ENCODE measurements at regions not wholly inside any gene's neighbourhood (a gene's known extent, or its start where the extent isn't known, plus 50 kb on each side); places are given as distances from the start of the nearest gene placed in this dataset.

DNA sequence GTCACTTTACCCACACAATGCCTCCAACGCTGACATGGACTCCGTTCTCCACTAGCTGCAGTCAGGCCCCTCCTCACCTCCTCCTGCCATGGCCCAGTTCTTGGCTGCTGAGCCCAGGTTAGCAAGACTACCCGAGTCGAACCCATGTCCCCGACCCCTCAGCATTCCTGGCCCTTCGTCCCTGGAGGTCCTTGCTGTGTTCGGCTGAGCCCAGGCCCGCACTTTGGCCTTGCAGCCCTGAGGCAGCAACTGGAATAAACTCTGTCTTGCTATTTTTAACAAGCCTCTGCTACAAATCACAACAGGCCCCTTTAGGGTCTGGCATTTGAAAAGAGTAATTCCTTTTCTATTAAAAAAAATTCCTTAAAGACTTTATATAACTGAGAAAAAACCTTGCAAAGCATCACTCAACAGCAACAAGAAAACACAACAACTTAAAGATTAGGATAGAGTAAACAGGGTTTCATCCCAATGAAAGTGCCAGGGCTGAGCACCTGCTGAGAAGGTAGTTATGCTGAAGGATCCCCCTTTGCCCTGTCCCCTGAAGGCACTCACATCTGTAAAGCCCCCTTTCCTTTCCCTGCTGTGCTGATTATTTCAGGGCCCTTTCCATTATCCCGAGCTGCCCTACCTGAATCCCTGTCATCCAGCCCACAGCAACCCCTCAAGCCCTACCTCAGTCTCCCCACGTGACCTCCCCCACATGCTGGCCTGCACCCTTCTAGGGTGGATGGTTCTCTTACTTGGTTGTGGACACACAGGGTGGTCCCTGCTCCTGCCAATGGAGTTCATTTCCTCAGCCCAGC, 120.0 kb upstream of the SNTG2 start:
- DNase-seq: no peak
- no peak overlapping the region for H3K4me3 ChIP-seq (ENCODE audit: low read depth in 2 of 2, low read length in 1 of 2)
- 0 out of 2 replicates have a peak, but pooled peaks cover 5% of the 10 kb centered on the region for H3K9me3 ChIP-seq
- no peaks in the 10 kb centered on the region for H3K79me2 ChIP-seq (ENCODE audit: insufficient read depth)
- 50% methylated on average over 10 of the region's 10 CpGs for WGBS (ENCODE audit: low lambda C conversion rate)
- no peak overlapping the region for H2AFZ ChIP-seq (ENCODE audit: low read depth)
- H4K20me1 ChIP-seq (ENCODE audit: insufficient read depth): no peaks in the 10 kb centered on the region
- no peaks in the 10 kb centered on the region for H3F3A ChIP-seq (replicated peaks; ENCODE audit: insufficient read depth)
- H3K36me3 ChIP-seq (replicated peaks in 1 of 2; ENCODE audit: control insufficient read depth in 1 of 2, insufficient read depth in 2 of 2, low read length in 1 of 2): no peaks in the 10 kb centered on the region
- TF ChIP-seq POLR2AphosphoS5 (IDR thresholded peaks at IDR 0.05; ENCODE audit: low read depth, low read length): no peak
- TF ChIP-seq RFX5 (IDR thresholded peaks at IDR 0.05; ENCODE audit: low read length): no peak
- TF ChIP-seq CHD2 (IDR thresholded peaks at IDR 0.05; ENCODE audit: low read length, partially characterized antibody): no peak
- no peak for TF ChIP-seq ELF1 (IDR thresholded peaks at IDR 0.05)
- TF ChIP-seq FOSL2 (IDR thresholded peaks at IDR 0.05; ENCODE audit: borderline replicate concordance, low read depth): no peak
- no peak for TF ChIP-seq TEAD4 (IDR thresholded peaks at IDR 0.05; ENCODE audit: borderline replicate concordance, insufficient read depth)
- TF ChIP-seq FOXM1 (IDR thresholded peaks at IDR 0.05; ENCODE audit: low read depth): no peak
- TF ChIP-seq JUND (IDR thresholded peaks at IDR 0.05): no peak
- no peak for TF ChIP-seq NRF1 (IDR thresholded peaks at IDR 0.05; ENCODE audit: low read depth, low read length)
- TF ChIP-seq RAD21 (IDR thresholded peaks at IDR 0.05; ENCODE audit: low read length): no peak
- TF ChIP-seq, protein P1, sequence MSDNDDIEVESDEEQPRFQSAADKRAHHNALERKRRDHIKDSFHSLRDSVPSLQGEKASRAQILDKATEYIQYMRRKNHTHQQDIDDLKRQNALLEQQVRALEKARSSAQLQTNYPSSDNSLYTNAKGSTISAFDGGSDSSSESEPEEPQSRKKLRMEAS (IDR thresholded peaks at IDR 0.05; ENCODE audit: low read depth): no peak
- TF ChIP-seq SIN3A (IDR thresholded peaks at IDR 0.05; ENCODE audit: borderline replicate concordance, low read depth, low read length): no peak
- no peak for TF ChIP-seq GATA2 (CRISPR knock-in tag; IDR thresholded peaks at IDR 0.05)
- TF ChIP-seq YY1 (IDR thresholded peaks at IDR 0.05; ENCODE audit: low read depth): no peak
- TF ChIP-seq, protein P2, sequence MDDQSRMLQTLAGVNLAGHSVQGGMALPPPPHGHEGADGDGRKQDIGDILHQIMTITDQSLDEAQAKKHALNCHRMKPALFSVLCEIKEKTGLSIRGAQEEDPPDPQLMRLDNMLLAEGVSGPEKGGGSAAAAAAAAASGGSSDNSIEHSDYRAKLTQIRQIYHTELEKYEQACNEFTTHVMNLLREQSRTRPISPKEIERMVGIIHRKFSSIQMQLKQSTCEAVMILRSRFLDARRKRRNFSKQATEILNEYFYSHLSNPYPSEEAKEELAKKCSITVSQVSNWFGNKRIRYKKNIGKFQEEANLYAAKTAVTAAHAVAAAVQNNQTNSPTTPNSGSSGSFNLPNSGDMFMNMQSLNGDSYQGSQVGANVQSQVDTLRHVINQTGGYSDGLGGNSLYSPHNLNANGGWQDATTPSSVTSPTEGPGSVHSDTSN (IDR thresholded peaks at IDR 0.05): no peak
- no peak for TF ChIP-seq GABPA (IDR thresholded peaks at IDR 0.05; ENCODE audit: low read depth)
- TF ChIP-seq CTCF (IDR thresholded peaks at IDR 0.05): no peak
- no peak for TF ChIP-seq REST (IDR thresholded peaks at IDR 0.05; ENCODE audit: low read depth, low read length)
- TF ChIP-seq TAF1 (IDR thresholded peaks at IDR 0.05; ENCODE audit: borderline replicate concordance, low read depth, low read length): no peak
- CTCF ChIA-PET: interaction anchor here (0.8 to 1.4 kb wide), 3 partner anchors 12 to 720 kb away, joined by 3 to 5 read pairs (median 3); no protein-coding TSS in a partner anchor
- no peak overlapping the region for H3K9ac ChIP-seq
- H3K27me3 ChIP-seq (ENCODE audit: insufficient read depth): no peaks in the 10 kb centered on the region
- H3K9me2 ChIP-seq: no peaks in the 10 kb centered on the region
- POLR2A ChIA-PET: no interaction called here
- H3K27ac ChIP-seq (ENCODE audit: low read depth in 2 of 2, low read length in 1 of 2): no peak overlapping the region
- H3K4me2 ChIP-seq: no peak overlapping the region
- H3K4me1 ChIP-seq (ENCODE audit: control insufficient read depth in 1 of 2, insufficient read depth in 2 of 2, low read depth in 1 of 2, low read length in 1 of 2): no peaks in the 10 kb centered on the region
